ENCODE measurements at regions not wholly inside any gene's neighbourhood (a gene's known extent, or its start where the extent isn't known, plus 50 kb on each side); places are given as distances from the start of the nearest gene placed in this dataset.

GRCh38 chr2:238761868-238762267 lies 86.0 kb upstream of the TWIST2 start:
- TF ChIP-seq EZH2phosphoT487 (IDR thresholded peaks at IDR 0.05; ENCODE audit: low read depth) (no peak), CTCF (IDR thresholded peaks at IDR 0.05; ENCODE audit: low read depth, low read length) (no peak)
